DND-41 (cell line): ENCODE measurements at regions not wholly inside any gene's neighbourhood (a gene's known extent, or its start where the extent isn't known, plus 50 kb on each side); places are given as distances from the start of the nearest gene placed in this dataset.

Experiments
- EZH2 ChIP-seq: IDR thresholded peaks from 3 replicates; pipeline ENCODE4 v1.6.1; 2012; ENCODE audit warnings: borderline replicate concordance, low read depth, mild to moderate bottlenecking, moderate library complexity, low read length, inconsistent platforms; ENCODE audit not compliant: severe bottlenecking
- TF ChIP-seq, protein P1 (sequence below): IDR thresholded peaks from 2 replicates; pipeline ENCODE4 v1.5.1; 2012; ENCODE audit warnings: borderline replicate concordance, low read length, moderate library complexity, mild to moderate bottlenecking; ENCODE audit not compliant: poor library complexity, severe bottlenecking; ENCODE audit errors: extremely low read depth

DNA sequence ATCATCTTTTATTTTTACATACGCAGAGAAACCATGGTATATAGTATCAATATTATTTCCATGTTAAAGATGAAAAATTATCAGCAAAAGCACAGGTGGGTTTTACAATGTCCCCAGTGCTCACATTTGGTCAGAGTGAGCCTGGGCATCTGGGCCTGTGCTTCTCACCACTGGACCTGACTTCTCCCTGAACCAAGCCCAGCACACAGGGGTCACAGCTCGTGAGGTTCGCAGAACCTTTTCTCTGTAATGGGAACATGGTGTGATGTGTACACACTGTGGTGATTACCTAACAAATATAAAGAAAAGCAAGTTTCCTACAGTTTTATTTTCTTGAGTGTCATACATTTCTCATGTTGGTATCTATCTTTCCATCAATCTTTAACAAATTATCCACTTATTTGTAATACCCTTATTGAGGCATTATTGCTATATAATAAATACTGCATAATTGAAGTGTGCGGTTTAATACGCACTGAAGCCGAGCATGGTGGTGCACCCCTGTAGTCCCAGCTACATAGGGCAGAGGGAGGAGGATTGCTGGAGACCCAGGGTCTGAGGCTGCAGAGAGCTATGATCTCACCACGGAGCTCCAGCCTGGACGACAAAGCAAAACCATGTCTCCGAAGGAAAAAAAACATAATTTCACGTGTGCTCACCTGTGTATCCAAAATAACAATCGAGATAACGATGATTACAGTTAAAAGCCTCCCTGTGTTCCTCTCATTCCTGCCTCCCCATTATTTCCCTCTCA lies 743.2 kb downstream of the TMEM121 start:
- TF ChIP-seq, protein P1, sequence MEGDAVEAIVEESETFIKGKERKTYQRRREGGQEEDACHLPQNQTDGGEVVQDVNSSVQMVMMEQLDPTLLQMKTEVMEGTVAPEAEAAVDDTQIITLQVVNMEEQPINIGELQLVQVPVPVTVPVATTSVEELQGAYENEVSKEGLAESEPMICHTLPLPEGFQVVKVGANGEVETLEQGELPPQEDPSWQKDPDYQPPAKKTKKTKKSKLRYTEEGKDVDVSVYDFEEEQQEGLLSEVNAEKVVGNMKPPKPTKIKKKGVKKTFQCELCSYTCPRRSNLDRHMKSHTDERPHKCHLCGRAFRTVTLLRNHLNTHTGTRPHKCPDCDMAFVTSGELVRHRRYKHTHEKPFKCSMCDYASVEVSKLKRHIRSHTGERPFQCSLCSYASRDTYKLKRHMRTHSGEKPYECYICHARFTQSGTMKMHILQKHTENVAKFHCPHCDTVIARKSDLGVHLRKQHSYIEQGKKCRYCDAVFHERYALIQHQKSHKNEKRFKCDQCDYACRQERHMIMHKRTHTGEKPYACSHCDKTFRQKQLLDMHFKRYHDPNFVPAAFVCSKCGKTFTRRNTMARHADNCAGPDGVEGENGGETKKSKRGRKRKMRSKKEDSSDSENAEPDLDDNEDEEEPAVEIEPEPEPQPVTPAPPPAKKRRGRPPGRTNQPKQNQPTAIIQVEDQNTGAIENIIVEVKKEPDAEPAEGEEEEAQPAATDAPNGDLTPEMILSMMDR, result no peak
- no peak for TF ChIP-seq EZH2
